Stimulated activated CD8-positive, alpha-beta memory T cell treated with anti-CD3 and anti-CD28 coated beads, Interleukin-12 subunit alpha, Interleukin-12 subunit beta, amount 100 ng/mL, for 1 hour (primary cell): ENCODE measurements at regions not wholly inside any gene's neighbourhood (a gene's known extent, or its start where the extent isn't known, plus 50 kb on each side); places are given as distances from the start of the nearest gene placed in this dataset.

Experiments used
- DNase-seq: peaks from one replicate; pipeline ENCODE4 v3.0.0-alpha.2; 2020; ENCODE audit warnings: low read depth

DNA sequence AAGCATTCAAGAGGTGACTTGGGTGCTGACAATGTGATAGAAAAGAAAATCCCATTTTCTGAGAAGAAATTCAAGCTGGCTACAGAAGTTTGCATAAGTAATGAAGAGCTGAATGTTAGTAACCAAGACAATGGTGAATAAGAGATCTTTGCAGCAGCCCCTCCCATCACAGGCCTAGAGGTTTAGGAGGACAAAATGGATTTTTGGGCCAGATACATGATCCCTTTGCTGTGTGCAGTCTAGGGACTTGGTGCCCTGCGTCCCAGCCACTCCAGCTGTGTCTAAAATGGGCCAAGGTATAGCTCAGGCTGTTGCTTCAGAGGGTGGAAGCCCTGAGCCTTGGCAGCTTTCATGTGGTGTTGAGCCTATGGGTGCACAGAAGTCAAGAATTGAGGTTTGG is 107.0 kb upstream of the EPHA5 start:
- no peak for DNase-seq

DNA sequence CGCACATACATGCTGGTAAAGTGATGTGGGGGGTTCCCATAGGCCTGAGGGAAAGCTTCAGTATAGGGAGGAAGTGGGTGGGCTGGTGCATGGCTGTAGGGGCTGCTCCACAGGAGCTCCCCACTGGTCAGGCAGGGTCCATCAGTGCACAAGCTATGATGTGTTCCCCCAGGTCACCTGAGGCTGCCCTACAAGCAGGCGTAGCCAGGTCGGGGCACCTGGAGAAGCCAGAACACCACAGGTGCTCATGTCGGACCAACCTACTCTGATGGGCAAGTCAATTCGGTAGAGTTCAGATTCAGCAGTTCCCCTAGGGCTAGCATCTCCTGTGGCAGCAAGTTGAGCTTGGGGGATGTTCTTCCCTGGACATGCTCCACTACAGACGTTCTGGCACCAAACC is 103.3 kb upstream of the EPHA5 start:
- DNase-seq = no peak

DNA sequence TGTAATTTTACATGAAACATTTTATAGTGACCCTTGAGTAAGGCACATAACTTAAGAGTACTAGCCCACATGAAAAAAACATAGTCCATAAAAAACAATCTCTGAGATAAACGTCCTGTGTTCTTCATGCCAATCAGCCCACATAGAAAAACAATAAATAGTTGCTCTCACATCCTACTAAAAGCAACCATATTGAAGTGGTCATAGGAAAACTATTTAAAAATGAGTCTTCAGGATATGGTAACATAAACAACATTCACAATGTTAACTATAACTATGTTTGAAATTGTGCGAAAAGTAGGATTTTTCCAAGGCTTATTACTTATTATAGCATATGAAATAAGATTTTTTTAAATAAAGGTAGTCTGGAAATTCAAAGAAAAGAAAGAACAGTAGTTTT is 77.1 kb upstream of the EPHA5 start:
- no peak for DNase-seq

DNA sequence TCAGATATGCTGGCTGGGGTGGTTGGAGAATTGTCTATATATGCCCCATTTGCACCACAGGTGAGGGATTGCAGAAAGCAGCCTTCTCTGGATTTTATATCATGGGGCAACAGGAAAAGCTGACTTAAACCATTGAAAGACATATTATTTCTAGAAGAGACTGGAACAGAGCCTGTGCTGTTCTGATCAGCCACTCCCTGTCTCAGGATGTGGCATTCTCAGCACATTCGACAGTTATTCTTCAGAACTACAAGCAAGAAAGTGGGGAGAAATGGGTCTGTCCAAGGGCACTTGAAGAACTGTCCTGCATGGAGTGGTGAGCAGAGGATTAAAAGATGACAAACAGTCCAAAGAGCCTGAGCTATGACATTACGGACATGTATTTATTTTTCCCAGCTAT is 67.8 kb upstream of the EPHA5 start:
- no peak for DNase-seq

DNA sequence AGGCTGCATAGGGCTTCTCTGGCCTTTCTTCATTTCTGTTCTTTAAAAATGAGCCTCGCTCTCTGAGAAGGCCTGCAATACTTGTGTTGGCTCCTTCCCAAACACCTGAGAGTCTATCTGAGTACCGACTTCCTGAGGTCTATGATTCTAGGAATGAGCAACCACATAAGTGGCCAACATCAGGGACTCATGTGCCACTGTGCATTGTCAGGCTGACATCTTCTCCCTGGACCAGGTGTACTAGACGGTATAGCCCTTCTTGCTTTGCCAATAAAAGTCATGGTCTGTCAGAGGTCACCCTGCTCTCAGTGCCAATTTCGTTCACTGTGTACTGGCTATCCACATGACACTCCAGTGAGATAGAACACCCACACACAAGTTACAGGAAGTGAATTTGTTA is 67.4 kb upstream of the EPHA5 start:
- no peak for DNase-seq

DNA sequence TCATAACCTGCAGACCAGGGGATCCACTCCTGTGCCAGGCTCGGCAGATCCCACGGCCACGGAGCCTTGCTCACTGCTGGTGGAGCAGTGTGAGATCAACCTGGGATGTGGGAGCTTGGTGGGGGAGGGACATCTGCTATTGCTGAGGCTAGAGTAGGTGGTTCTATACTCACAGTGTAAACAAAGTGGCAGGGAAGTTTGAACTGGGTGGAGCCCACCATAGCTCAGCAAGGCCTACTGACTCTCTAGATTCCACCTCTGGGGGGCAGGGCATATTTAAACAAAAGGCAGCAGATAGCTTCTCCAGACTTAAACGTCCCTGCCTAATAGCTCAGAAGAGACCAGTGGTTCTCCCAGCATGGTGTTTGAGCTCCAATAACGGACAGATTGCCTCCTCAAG is 54.7 kb upstream of the EPHA5 start:
- DNase-seq = no peak
